Smooth muscle cell (in vitro differentiated cells): ENCODE measurements at regions not wholly inside any gene's neighbourhood (a gene's known extent, or its start where the extent isn't known, plus 50 kb on each side); places are given as distances from the start of the nearest gene placed in this dataset.

Experiments used
- DNase-seq: peaks from one replicate; lab custom pipeline; 2025; ENCODE audit not compliant: unreplicated experiment; lab: John Stamatoyannopoulos, UW
- H2AFZ ChIP-seq: fragments of 200-600 bp; sonication (generic); 2 replicates; pipeline ENCODE4 v1.6.0; 2016; ENCODE audit warnings: antibody characterized with exemption, low read depth, mild to moderate bottlenecking
- H3F3A ChIP-seq: fragments of 200-600 bp; sonication (generic); 2 replicates; pipeline ENCODE4 v1.6.0; 2017; ENCODE audit warnings: antibody characterized with exemption, low read depth
- H3K27ac ChIP-seq: fragments of 200-600 bp; sonication (generic); 2 replicates; pipeline ENCODE4 v1.5.1; 2016; ENCODE audit warnings: low read depth, mild to moderate bottlenecking
- H3K27me3 ChIP-seq: fragments of 200-600 bp; sonication (generic); 2 replicates; pipeline ENCODE4 v1.6.1; 2016; ENCODE audit warnings: low read depth, mild to moderate bottlenecking
- H3K36me3 ChIP-seq: fragments of 200-600 bp; sonication (generic); 2 replicates; pipeline ENCODE4 v1.5.1; 2016; ENCODE audit warnings: low read depth
- H3K4me1 ChIP-seq: fragments of 200-600 bp; sonication (generic); 2 replicates; pipeline ENCODE4 v1.5.1; 2016; ENCODE audit warnings: low read depth
- H3K4me2 ChIP-seq: fragments of 200-600 bp; sonication (generic); 2 replicates; pipeline ENCODE4 v1.6.0; 2016; ENCODE audit warnings: mild to moderate bottlenecking
- H3K4me3 ChIP-seq: fragments of 200-600 bp; sonication (generic); 2 replicates; pipeline ENCODE4 v1.5.1; 2016; ENCODE audit warnings: mild to moderate bottlenecking
- H3K79me2 ChIP-seq: fragments of 200-600 bp; sonication (generic); 2 replicates; pipeline ENCODE4 v1.6.0; 2016; ENCODE audit warnings: low read depth, mild to moderate bottlenecking
- H3K9ac ChIP-seq: fragments of 200-600 bp; sonication (generic); 2 replicates; pipeline ENCODE4 v1.6.0; 2016; ENCODE audit warnings: low read depth
- H3K9me3 ChIP-seq: fragments of 200-600 bp; sonication (generic); replicated peaks from 2 replicates; pipeline ENCODE4 v1.5.1; 2016; ENCODE audit warnings: low read depth
- H4K20me1 ChIP-seq: fragments of 200-600 bp; sonication (generic); 2 replicates; pipeline ENCODE4 v1.6.0; 2016; ENCODE audit warnings: low read depth
- CTCF ChIP-seq: fragments of 200-600 bp; sonication (generic); IDR thresholded peaks from 2 replicates; pipeline ENCODE4 v1.5.1; 2017; ENCODE audit warnings: borderline replicate concordance, mild to moderate bottlenecking, antibody characterized with exemption; ENCODE audit not compliant: insufficient read depth, poor library complexity, severe bottlenecking
- WGBS: methylation state at CpG from one replicate; pipeline ENCODE4 v1.1.7; 2016; ENCODE audit warnings: low lambda C conversion rate; 5-methylcytosine and 5-hydroxymethylcytosine counted together

GRCh38 chr13:30851697-30852096 lies 54.4 kb upstream of the MEDAG start:
- H3K36me3 ChIP-seq = no peaks in the 10 kb centered on the region
- H4K20me1 ChIP-seq = no peaks in the 10 kb centered on the region
- no peak overlapping the region for H3K4me3 ChIP-seq
- peaks cover 28% of the 10 kb centered on the region for H3F3A ChIP-seq
- TF ChIP-seq CTCF = no peak
- peaks cover 7% of the 10 kb centered on the region for H3K4me1 ChIP-seq
- no peak for DNase-seq
- no peak overlapping the region for H3K4me2 ChIP-seq
- H3K9me3 ChIP-seq = no peaks in the 10 kb centered on the region
- H3K27me3 ChIP-seq = no peaks in the 10 kb centered on the region
- H2AFZ ChIP-seq = no peak overlapping the region
- WGBS = 76% methylated on average over 5 of the region's 5 CpGs
- no peak overlapping the region for H3K27ac ChIP-seq
- no peak overlapping the region for H3K9ac ChIP-seq
- H3K79me2 ChIP-seq = no peaks in the 10 kb centered on the region

- no peak overlapping the region for H3K4me2 ChIP-seq
- 80% methylated on average over 3 of the region's 3 CpGs for WGBS
- no peaks in the 10 kb centered on the region for H4K20me1 ChIP-seq
- H3K9me3 ChIP-seq = no peaks in the 10 kb centered on the region
- H2AFZ ChIP-seq = no peak overlapping the region
- H3K4me3 ChIP-seq = no peak overlapping the region
- H3F3A ChIP-seq = peaks cover 7% of the 10 kb centered on the region
- no peaks in the 10 kb centered on the region for H3K79me2 ChIP-seq
- H3K4me1 ChIP-seq = no peaks in the 10 kb centered on the region
- no peak overlapping the region for H3K27ac ChIP-seq
- TF ChIP-seq CTCF = no peak
- DNase-seq = no peak
- H3K36me3 ChIP-seq = no peaks in the 10 kb centered on the region
- H3K27me3 ChIP-seq = no peaks in the 10 kb centered on the region
- H3K9ac ChIP-seq = no peak overlapping the region
Observed at GRCh38 chr13:30855569-30855968, 50.5 kb upstream of the MEDAG start.

GRCh38 chr13:30856005-30856790 lies 49.9 kb upstream of the MEDAG start:
- Histone ChIP-seq H3K79me2 (no peaks in the 10 kb centered on the region), H4K20me1 (no peaks in the 10 kb centered on the region), H3K9me3 (no peaks in the 10 kb centered on the region), H3F3A (peaks cover 5% of the 10 kb centered on the region), H3K4me2 (peak overlapping the region; percentile 24), H2AFZ (no peak overlapping the region), H3K4me3 (no peak overlapping the region), H3K9ac (no peak overlapping the region), H3K36me3 (no peaks in the 10 kb centered on the region), H3K27ac (peak overlapping the region; percentile 33), H3K27me3 (no peaks in the 10 kb centered on the region), H3K4me1 (no peaks in the 10 kb centered on the region)
- DNase-seq = no peak
- WGBS = 45% methylated on average over 9 of the region's 9 CpGs
- no peak for TF ChIP-seq CTCF
